ENCODE measurements at regions not wholly inside any gene's neighbourhood (a gene's known extent, or its start where the extent isn't known, plus 50 kb on each side); places are given as distances from the start of the nearest gene placed in this dataset.

GRCh38 chr13:22506096-22506691 lies 674.6 kb upstream of the SGCG start:
- TF ChIP-seq CTCF (conservative IDR thresholded peaks at IDR 0.05; ENCODE audit: low read length) (no peak), EZH2phosphoT487 (IDR thresholded peaks at IDR 0.05; ENCODE audit: borderline replicate concordance) (no peak)
